ENCODE measurements at regions not wholly inside any gene's neighbourhood (a gene's known extent, or its start where the extent isn't known, plus 50 kb on each side); places are given as distances from the start of the nearest gene placed in this dataset.

- Histone ChIP-seq H3K36me3 (no peaks in the 10 kb centered on the region), H3K4me1 (no peaks in the 10 kb centered on the region), H3K4me3 (no peak overlapping the region), H3K27ac (no peak overlapping the region), H3K27me3 (no peaks in the 10 kb centered on the region), H3K9me3 (no peaks in the 10 kb centered on the region)
- intact Hi-C loops (cut with DNase I; ENCODE audit: low total_unique reads) = no loop called here
- 91 to 98% (median 97%) methylated on average over 3 of the region's 3 CpGs for WGBS, 5 donors
- no peak for DNase-seq
- no peak for TF ChIP-seq CTCF (IDR thresholded peaks at IDR 0.05)
- no peak for TF ChIP-seq POLR2A (IDR thresholded peaks at IDR 0.05)
- TF ChIP-seq POLR2AphosphoS5 (IDR thresholded peaks at IDR 0.05) = no peak
- TF ChIP-seq EP300 (IDR thresholded peaks at IDR 0.05) = no peak
These were observed 819.8 kb upstream of the PCDH7 start for GRCh38 chr4:29900336-29900735.

GRCh38 chr4:29908276-29908675, 811.9 kb upstream of the PCDH7 start:
- TF ChIP-seq CTCF (IDR thresholded peaks at IDR 0.05) (no peak), POLR2AphosphoS5 (IDR thresholded peaks at IDR 0.05) (no peak), EP300 (IDR thresholded peaks at IDR 0.05) (no peak), POLR2A (IDR thresholded peaks at IDR 0.05) (no peak)
- Histone ChIP-seq H3K36me3 (no peaks in the 10 kb centered on the region), H3K27me3 (no peaks in the 10 kb centered on the region), H3K27ac (no peak overlapping the region), H3K9me3 (peaks cover 0 to 9% (median 0%) of the 10 kb centered on the region in 4 donors), H3K4me1 (no peaks in the 10 kb centered on the region), H3K4me3 (no peak overlapping the region)
- intact Hi-C loops (cut with DNase I; ENCODE audit: low total_unique reads) = no loop called here
- WGBS, 5 donors = 66 to 88% (median 86%) methylated on average over 2 of the region's 2 CpGs
- DNase-seq = no peak

DNA sequence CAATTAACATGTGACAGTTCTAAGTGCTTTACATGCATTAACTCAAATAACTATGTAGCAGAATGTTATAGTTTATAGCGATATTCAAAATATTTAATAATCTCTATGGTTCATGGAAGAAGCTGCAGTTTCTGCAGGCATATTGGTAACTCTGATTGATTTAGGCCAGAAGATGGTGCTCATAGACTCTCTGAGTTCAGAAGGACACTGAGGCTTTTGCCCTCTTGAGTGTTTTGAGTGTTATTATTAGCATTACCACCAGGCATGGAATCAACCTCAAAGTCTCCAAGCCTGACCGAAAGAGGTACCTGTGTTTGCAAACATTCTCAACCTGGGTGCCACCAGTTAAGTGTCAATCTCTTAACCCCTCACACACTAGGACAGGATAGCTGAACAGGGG, 792.3 kb upstream of the PCDH7 start:
- intact Hi-C loops (cut with DNase I; ENCODE audit: low total_unique reads) = no loop called here
- no peak for TF ChIP-seq EP300 (IDR thresholded peaks at IDR 0.05)
- TF ChIP-seq CTCF (IDR thresholded peaks at IDR 0.05) = no peak
- no peak for TF ChIP-seq POLR2AphosphoS5 (IDR thresholded peaks at IDR 0.05)
- no peak for TF ChIP-seq POLR2A (IDR thresholded peaks at IDR 0.05)

DNA sequence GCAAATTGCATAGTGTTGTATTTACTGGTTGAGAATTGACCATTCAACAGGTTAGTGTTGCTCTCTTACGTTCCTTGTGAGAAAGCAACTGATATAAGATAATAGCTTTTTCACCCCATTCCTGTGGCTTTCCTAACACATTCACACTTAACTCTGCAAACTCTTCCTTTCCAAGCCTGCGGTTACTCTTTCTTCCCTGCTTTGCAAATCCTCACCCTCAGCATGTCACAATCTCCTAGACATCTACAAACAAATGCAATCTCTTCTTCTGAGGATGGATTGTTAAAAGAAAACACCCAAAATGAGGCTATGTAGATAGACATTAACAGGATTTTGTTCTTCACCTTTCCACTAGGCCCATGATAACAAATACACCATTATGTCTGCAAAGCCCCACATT, 771.7 kb upstream of the PCDH7 start:
- no peaks in the 10 kb centered on the region for H3K4me1 ChIP-seq
- TF ChIP-seq EP300 (IDR thresholded peaks at IDR 0.05) = no peak
- TF ChIP-seq POLR2A (IDR thresholded peaks at IDR 0.05) = no peak
- no peak for TF ChIP-seq POLR2AphosphoS5 (IDR thresholded peaks at IDR 0.05)
- TF ChIP-seq CTCF (IDR thresholded peaks at IDR 0.05) = no peak
- no peak for DNase-seq
- no peak overlapping the region for H3K4me3 ChIP-seq
- no peaks in the 10 kb centered on the region for H3K36me3 ChIP-seq
- H3K9me3 ChIP-seq = no peaks in the 10 kb centered on the region
- 57 to 76% (median 67%) methylated on average over 2 of the region's 2 CpGs for WGBS, 5 donors
- no peaks in the 10 kb centered on the region for H3K27me3 ChIP-seq
- intact Hi-C loops (cut with DNase I; ENCODE audit: low total_unique reads) = no loop called here
- no peak overlapping the region for H3K27ac ChIP-seq

More for the DNA sequence above, 792.3 kb upstream of the PCDH7 start:
- H3K27me3 ChIP-seq = no peaks in the 10 kb centered on the region
- peaks cover 0 to 6% (median 5%) of the 10 kb centered on the region in 4 donors for H3K9me3 ChIP-seq
- no peak overlapping the region for H3K4me3 ChIP-seq
- H3K27ac ChIP-seq = no peak overlapping the region
- no peak for DNase-seq
- H3K36me3 ChIP-seq = no peaks in the 10 kb centered on the region
- no peaks in the 10 kb centered on the region for H3K4me1 ChIP-seq
- WGBS, 5 donors = 66 to 83% (median 74%) methylated on average over 2 of the region's 2 CpGs
